ENCODE measurements at regions not wholly inside any gene's neighbourhood (a gene's known extent, or its start where the extent isn't known, plus 50 kb on each side); places are given as distances from the start of the nearest gene placed in this dataset.

DNA sequence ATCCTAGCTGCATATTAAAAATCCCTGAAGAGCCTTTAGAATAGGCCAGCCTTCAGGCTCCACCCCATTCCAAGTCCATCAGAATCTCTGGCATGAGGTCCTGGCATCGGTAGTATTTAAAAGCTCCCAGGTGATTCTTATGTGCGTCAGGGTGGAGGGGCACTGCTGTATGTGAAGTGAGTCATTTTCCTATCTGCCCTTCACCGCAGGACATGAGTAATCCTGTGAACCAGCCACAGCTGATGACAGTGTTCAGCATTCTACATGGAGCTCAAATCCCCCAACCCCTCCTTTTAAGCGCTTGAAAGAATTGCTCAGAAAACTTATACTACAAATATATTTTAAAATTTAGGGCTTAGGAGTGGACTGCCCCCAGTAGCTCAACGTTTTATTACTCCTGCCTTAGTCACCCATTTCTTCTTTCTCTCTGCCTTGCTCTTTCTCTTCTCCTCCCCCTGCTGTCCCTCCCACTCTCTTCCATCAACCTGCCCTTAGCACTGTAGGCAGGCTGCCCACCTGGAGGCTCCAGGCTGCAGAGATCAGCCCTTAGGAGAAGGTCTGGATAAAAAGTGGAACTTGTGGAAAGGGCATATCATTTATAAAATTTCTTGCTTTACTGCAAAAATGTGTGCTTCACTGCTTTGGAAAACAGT, 73.8 kb upstream of the ZNF281 start (continued):
- TF ChIP-seq FOS (IDR thresholded peaks at IDR 0.05; ENCODE audit: extremely low read depth, insufficient read length) (peak; percentile 32), ZNF146 (CRISPR knock-in tag; IDR thresholded peaks at IDR 0.05; ENCODE audit: unreplicated experiment) (no peak), CBFA2T3 (IDR thresholded peaks at IDR 0.05) (peak; percentile 49), NFIX (CRISPR knock-in tag; IDR thresholded peaks at IDR 0.05; ENCODE audit: low read depth) (no peak), DPF2 (IDR thresholded peaks at IDR 0.05) (peak; percentile 59)
- TF ChIP-seq, protein P1, sequence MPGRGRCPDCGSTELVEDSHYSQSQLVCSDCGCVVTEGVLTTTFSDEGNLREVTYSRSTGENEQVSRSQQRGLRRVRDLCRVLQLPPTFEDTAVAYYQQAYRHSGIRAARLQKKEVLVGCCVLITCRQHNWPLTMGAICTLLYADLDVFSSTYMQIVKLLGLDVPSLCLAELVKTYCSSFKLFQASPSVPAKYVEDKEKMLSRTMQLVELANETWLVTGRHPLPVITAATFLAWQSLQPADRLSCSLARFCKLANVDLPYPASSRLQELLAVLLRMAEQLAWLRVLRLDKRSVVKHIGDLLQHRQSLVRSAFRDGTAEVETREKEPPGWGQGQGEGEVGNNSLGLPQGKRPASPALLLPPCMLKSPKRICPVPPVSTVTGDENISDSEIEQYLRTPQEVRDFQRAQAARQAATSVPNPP (IDR thresholded peaks at IDR 0.05; ENCODE audit: borderline replicate concordance, insufficient read depth, insufficient read length) = no peak

DNA sequence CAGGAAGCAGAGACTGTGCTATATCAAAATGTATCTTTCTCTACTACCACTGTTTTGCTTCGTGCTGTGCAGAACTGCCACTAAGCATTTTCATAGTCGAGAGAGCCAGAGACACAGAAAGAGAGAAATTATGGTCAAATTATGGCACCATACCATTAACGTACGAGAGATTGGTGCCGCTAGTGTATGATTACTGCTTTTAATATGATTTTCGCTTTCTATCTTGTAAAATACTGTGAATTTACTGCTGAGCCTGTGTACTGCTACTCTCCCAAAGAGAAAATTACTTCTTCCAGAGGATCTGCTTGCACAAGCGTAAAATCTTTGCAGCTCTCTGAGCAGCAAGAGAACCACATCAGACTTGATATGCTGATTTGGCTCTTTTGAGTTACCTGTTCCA, 71.1 kb upstream of the ZNF281 start:
- no peak overlapping the region for H3K9ac ChIP-seq (ENCODE audit: insufficient read depth in 1 of 2, low read depth in 2 of 2, low read length in 2 of 2)
- no peaks in the 10 kb centered on the region; the same call in 1 of the 2 replicates for H4K20me1 ChIP-seq (replicated peaks; ENCODE audit: control insufficient read depth, insufficient read depth, low read length)
- ATAC-seq = no peak
- no TSS peak for BruUV-seq (replicated peaks)
- H3K36me3 ChIP-seq (ENCODE audit: control insufficient read depth, insufficient read depth, low read length) = no peaks in the 10 kb centered on the region
- no peaks in the 10 kb centered on the region for H3K9me3 ChIP-seq (replicated peaks; ENCODE audit: control insufficient read depth, insufficient read depth, low read depth, low read length)
- 3% methylated on average over 7 of the region's 7 CpGs for WGBS (ENCODE audit: insufficient coverage, low coverage, missing lambda C conversion rate)
- no peaks in the 10 kb centered on the region for H3K9me1 ChIP-seq (ENCODE audit: control insufficient read depth, insufficient read depth, low read length)
- no peaks in the 10 kb centered on the region for H3K79me2 ChIP-seq (ENCODE audit: control insufficient read depth, insufficient read depth, low read length)
- H3K4me1 ChIP-seq (replicated peaks in 1 of 2; ENCODE audit: control insufficient read depth in 2 of 2, insufficient read depth in 2 of 2, low read length in 2 of 2) = no peaks in the 10 kb centered on the region
- FAIRE-seq = no peak
- ChIA-PET CTCF (ENCODE audit: low intra/inter-chr PET ratio) (no interaction called here), POLR2A (interaction anchor here (0.7 kb wide), 1 partner anchor 420 kb away, joined by 3 read pairs; no protein-coding TSS in a partner anchor)
- no peak overlapping the region for H3K27ac ChIP-seq (ENCODE audit: extremely low read depth, low read depth, low read length)
- no peak for DNase-seq (ENCODE audit: extremely low read depth in 1 of 4, low spot score in 3 of 4)
- peaks cover 16 to 47% of the 10 kb centered on the region in 2 experiments; a peak in 4 of 5 replicates for H3K27me3 ChIP-seq (ENCODE audit: control insufficient read depth in 2 of 2, insufficient read depth in 2 of 2, low read length in 2 of 2)
- intact Hi-C loops (cut with micrococcal nuclease) (loop anchor here (10.0 kb wide), 1 partner anchor 526 kb away; no protein-coding TSS in a partner anchor), in situ Hi-C loops (cut with MboI) (loop anchor here (10.0 to 25.0 kb wide), 2 partner anchors 194 to 796 kb away; no protein-coding TSS in a partner anchor)
- H3K4me2 ChIP-seq (ENCODE audit: insufficient read depth, low read length) = no peak overlapping the region
- H3K4me3 ChIP-seq = no peak overlapping the region
- no peak overlapping the region for H2AFZ ChIP-seq (ENCODE audit: low read depth, low read length)
- TF ChIP-seq ZNF830 (CRISPR knock-in tag; IDR thresholded peaks at IDR 0.05) (no peak), BDP1 (IDR thresholded peaks at IDR 0.05; ENCODE audit: insufficient read depth, insufficient read length) (no peak), HOXB6 (CRISPR knock-in tag; IDR thresholded peaks at IDR 0.05; ENCODE audit: borderline replicate concordance) (no peak), ZNF707 (CRISPR knock-in tag; conservative IDR thresholded peaks at IDR 0.05) (no peak), IFI16 (CRISPR knock-in tag; IDR thresholded peaks at IDR 0.05) (no peak), MECOM (CRISPR knock-in tag; IDR thresholded peaks at IDR 0.05) (no peak), TCF7L2 (IDR thresholded peaks at IDR 0.05; ENCODE audit: low read depth, low read length) (no peak), NEUROD1 (IDR thresholded peaks at IDR 0.05; ENCODE audit: borderline replicate concordance, low read depth, low read length, partially characterized antibody) (no peak), CEBPG (CRISPR knock-in tag; IDR thresholded peaks at IDR 0.05) (no peak), CEBPG (tag; conservative IDR thresholded peaks at IDR 0.05 in 1 of 2, IDR thresholded peaks at IDR 0.05 in 1 of 2) (no peak), SNIP1 (IDR thresholded peaks at IDR 0.05; ENCODE audit: low read depth) (no peak), SMAD1 (IDR thresholded peaks at IDR 0.05; ENCODE audit: low read depth, low read length, partially characterized antibody) (no peak), SETDB1 (IDR thresholded peaks at IDR 0.05; ENCODE audit: low read length) (no peak), CBX2 (IDR thresholded peaks at IDR 0.05; ENCODE audit: insufficient read depth, low read length, poor library complexity, severe bottlenecking) (no peak), ZNF316 (IDR thresholded peaks at IDR 0.05) (0 out of 2 replicates have a peak, but pooled peaks have one; percentile 25)
- TF ChIP-seq, protein P2, sequence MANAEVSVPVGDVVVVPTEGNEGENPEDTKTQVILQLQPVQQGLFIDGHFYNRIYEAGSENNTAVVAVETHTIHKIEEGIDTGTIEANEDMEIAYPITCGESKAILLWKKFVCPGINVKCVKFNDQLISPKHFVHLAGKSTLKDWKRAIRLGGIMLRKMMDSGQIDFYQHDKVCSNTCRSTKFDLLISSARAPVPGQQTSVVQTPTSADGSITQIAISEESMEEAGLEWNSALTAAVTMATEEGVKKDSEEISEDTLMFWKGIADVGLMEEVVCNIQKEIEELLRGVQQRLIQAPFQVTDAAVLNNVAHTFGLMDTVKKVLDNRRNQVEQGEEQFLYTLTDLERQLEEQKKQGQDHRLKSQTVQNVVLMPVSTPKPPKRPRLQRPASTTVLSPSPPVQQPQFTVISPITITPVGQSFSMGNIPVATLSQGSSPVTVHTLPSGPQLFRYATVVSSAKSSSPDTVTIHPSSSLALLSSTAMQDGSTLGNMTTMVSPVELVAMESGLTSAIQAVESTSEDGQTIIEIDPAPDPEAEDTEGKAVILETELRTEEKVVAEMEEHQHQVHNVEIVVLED (CRISPR knock-in tag; IDR thresholded peaks at IDR 0.05) = no peak

Data from K562 (cell line).